ENCODE measurements at regions not wholly inside any gene's neighbourhood (a gene's known extent, or its start where the extent isn't known, plus 50 kb on each side); places are given as distances from the start of the nearest gene placed in this dataset.
"Not testable (repeated sequence)": the region's sequence is repeated elsewhere in the genome, so short reads cannot be mapped to it uniquely, and the experiment has no call there.

- H3K27ac ChIP-seq, result no peak overlapping the region
- TF ChIP-seq CTCF (conservative IDR thresholded peaks at IDR 0.05), result no peak
- TF ChIP-seq ZFX (IDR thresholded peaks at IDR 0.05), result no peak
These were observed 101.2 kb upstream of the EIF5 start for GRCh38 chr14:103232831-103233319.

- TF ChIP-seq ZFX (IDR thresholded peaks at IDR 0.05) (no peak), CTCF (conservative IDR thresholded peaks at IDR 0.05) (no peak)
- H3K27ac ChIP-seq, result no peak overlapping the region
These were observed 100.7 kb upstream of the EIF5 start for GRCh38 chr14:103233328-103233727.

- not testable (repeated sequence) for H3K27ac ChIP-seq
These were observed 99.2 kb upstream of the EIF5 start for GRCh38 chr14:103234826-103235225.

- H3K27ac ChIP-seq, result not testable (repeated sequence)
These were observed 98.5 kb upstream of the EIF5 start for GRCh38 chr14:103235506-103235905.

GRCh38 chr14:103239751-103240150 lies 94.3 kb upstream of the EIF5 start:
- TF ChIP-seq ZFX (IDR thresholded peaks at IDR 0.05) (no peak), CTCF (conservative IDR thresholded peaks at IDR 0.05) (no peak)

GRCh38 chr14:103241531-103241930 lies 92.5 kb upstream of the EIF5 start:
- H3K27ac ChIP-seq, result peak overlapping the region; percentile 34; the same call in 1 of the 2 replicates
- no peak for TF ChIP-seq CTCF (conservative IDR thresholded peaks at IDR 0.05)
- no peak for TF ChIP-seq ZFX (IDR thresholded peaks at IDR 0.05)

More at GRCh38 chr14:103239751-103240150, 94.3 kb upstream of the EIF5 start:
- H3K27ac ChIP-seq, result no peak overlapping the region

GRCh38 chr14:103243764-103244737 lies 90.0 kb upstream of the EIF5 start:
- H3K27ac ChIP-seq, result no peak overlapping the region; the same call in 1 of the 2 replicates
- no peak for TF ChIP-seq CTCF (conservative IDR thresholded peaks at IDR 0.05)
- no peak for TF ChIP-seq ZFX (IDR thresholded peaks at IDR 0.05)

GRCh38 chr14:103245624-103246031 lies 88.4 kb upstream of the EIF5 start:
- H3K27ac ChIP-seq, result not testable (repeated sequence)

GRCh38 chr14:103246070-103246469 lies 88.0 kb upstream of the EIF5 start:
- TF ChIP-seq CTCF (conservative IDR thresholded peaks at IDR 0.05), result no peak
- no peak for TF ChIP-seq ZFX (IDR thresholded peaks at IDR 0.05)
- H3K27ac ChIP-seq, result no peak overlapping the region
